HFF-Myc (cell line): ENCODE measurements at regions not wholly inside any gene's neighbourhood (a gene's known extent, or its start where the extent isn't known, plus 50 kb on each side); places are given as distances from the start of the nearest gene placed in this dataset.

Experiments
- DNase-seq: peaks from one replicate; pipeline ENCODE4 v3.0.0-alpha.2; 2011; ENCODE audit warnings: low read depth; ENCODE audit errors: extremely low read depth
- H3K4me3 ChIP-seq: replicated peaks from 2 replicates; pipeline ENCODE4 v1.5.1; 2011; ENCODE audit warnings: low read depth, mild to moderate bottlenecking, control low read depth, low read length
- TF ChIP-seq, protein P1 (sequence below): IDR thresholded peaks from 2 replicates; pipeline ENCODE4 v1.5.1; 2012; ENCODE audit warnings: mild to moderate bottlenecking, low read depth, low read length, control low read depth; ENCODE audit errors: missing control alignments

DNA sequence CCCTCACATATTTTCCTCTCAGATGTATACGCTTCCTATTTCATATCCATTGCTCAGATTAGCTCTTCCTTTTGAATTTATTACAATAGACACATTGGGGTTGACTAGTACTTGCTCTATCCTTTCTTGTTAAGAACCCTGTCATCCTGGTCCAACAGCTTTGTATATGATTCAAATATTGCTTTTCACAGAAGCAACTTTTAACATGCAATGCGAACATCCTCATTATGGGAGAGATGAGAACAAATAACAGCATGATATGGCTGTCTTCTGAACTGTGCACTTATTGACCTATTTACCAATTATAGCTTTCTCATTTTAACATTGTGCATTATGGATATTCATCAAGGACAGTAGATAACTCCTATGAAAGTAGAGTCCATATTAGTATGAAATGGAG is 510.8 kb downstream of the PTPRC start:
- DNase-seq, result no peak

DNA sequence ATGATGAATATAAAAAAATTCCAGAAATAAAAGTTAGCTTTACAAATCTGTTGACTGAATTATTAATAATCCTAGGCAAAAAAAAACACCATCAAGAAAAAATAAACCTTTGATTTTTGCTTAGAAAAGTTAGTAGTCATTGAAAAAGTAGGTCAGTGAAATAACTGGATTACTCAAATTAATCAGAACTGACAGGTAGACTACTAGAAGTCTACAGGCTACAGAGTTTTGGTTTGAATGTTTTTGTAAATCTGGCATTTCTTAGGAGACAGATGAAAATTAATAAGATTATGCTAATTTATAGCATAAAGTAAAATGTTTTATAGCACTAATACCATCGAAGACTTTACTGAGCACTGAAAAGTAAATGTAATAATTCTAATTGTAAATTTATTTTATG is 511.9 kb downstream of the PTPRC start:
- H3K4me3 ChIP-seq, result no peak overlapping the region
- TF ChIP-seq, protein P1, sequence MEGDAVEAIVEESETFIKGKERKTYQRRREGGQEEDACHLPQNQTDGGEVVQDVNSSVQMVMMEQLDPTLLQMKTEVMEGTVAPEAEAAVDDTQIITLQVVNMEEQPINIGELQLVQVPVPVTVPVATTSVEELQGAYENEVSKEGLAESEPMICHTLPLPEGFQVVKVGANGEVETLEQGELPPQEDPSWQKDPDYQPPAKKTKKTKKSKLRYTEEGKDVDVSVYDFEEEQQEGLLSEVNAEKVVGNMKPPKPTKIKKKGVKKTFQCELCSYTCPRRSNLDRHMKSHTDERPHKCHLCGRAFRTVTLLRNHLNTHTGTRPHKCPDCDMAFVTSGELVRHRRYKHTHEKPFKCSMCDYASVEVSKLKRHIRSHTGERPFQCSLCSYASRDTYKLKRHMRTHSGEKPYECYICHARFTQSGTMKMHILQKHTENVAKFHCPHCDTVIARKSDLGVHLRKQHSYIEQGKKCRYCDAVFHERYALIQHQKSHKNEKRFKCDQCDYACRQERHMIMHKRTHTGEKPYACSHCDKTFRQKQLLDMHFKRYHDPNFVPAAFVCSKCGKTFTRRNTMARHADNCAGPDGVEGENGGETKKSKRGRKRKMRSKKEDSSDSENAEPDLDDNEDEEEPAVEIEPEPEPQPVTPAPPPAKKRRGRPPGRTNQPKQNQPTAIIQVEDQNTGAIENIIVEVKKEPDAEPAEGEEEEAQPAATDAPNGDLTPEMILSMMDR, result no peak
- DNase-seq, result no peak

More for the DNA sequence above, 510.8 kb downstream of the PTPRC start:
- TF ChIP-seq, protein P1, result no peak
- H3K4me3 ChIP-seq, result no peak overlapping the region

DNA sequence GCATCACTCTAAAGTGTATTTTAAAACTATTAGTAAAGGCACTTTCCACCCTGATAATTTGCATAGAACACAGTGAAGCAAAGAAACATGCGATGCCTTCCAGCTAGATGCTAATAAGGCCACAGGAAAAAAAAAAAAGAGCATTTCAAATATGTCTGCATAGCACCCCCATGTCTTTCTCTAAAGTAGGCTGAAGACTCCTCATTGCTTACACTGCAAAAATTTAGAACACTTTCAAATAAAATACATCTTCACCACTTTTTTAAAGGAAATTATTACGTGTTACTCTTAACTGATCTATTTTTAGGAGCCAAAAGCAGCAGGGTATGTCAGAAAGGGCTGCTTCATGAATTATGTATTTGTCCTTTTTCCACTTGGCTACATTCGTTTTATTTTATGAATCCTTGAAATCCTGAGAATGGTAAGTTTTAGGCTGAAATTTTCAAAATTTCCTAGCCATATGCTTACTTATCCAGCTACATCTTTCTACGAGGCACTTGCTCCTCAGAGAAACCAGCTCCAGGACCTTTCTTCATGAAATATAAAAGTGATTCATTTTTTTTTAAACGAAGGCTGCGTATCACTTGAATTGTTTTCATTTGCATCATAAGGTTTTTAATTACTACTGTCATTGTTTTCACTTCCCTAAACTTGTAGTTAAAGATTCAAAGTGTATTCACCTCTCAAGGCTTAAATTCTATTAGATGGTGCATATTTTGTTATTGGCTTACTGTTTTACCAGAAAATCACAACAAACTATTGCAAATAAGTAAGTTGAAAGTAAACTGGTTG is 513.0 kb downstream of the PTPRC start:
- no peak for DNase-seq
- TF ChIP-seq, protein P1, result no peak
- no peak overlapping the region for H3K4me3 ChIP-seq

DNA sequence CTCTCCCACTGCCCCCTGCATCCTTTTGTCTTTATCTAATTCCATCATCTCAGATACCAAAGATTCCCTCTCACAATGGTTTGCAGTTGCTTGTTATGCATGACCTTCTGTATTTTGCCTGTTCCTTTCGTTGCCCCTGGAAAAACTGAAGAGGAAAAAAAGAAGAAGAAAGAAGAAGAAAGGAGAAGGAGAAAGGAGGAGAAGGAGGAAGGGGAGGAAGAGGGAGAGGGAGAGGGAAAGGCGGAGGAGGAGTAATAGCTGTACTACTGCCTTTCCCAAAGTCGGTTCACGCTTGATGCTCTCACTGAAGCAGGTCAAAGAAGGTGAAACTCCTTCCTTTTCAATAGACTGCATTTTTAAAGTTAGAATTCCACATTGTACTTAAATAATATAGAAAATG is 513.8 kb downstream of the PTPRC start:
- H3K4me3 ChIP-seq, result no peak overlapping the region
- no peak for DNase-seq
- TF ChIP-seq, protein P1, result no peak

DNA sequence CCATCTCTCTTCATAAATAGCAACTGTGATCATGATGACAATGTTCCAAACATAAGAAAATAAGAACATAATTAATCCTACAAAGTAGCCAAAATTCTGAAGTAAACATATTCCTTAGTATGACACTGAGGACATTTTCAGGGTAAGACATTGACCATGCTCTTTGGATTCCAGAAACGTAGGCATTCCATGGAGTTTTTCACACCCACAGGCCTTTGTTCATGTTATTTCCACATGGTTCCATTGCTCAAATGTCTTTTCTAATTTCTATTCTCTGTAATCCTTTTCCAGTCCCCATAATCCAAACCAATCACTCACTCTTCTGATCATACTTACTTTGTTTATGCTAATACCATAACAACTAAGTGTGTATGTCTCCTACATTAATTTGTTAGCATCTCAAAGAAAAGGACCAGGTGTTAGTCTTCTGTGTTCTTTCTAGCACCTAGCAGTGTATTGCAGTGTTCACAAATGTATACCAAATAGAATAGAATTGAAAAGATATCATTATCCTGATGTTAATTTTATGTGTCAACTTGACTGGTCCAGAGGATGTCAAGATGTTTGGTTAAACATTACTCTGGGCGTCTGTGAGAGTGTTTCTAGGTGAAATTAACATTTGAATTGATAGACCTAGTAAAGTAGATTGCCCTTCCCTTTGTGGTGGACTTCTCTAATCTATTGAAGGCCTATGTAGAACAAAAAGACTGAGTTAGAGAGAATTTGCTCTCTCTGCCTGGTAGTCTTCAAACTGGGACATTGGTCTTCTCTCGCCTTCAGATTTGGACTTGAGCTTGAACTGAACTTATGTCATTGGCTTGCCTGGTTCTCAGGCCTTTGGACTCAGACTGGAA is 516.6 kb downstream of the PTPRC start:
- DNase-seq, result no peak
- no peak overlapping the region for H3K4me3 ChIP-seq
- TF ChIP-seq, protein P1, result no peak

DNA sequence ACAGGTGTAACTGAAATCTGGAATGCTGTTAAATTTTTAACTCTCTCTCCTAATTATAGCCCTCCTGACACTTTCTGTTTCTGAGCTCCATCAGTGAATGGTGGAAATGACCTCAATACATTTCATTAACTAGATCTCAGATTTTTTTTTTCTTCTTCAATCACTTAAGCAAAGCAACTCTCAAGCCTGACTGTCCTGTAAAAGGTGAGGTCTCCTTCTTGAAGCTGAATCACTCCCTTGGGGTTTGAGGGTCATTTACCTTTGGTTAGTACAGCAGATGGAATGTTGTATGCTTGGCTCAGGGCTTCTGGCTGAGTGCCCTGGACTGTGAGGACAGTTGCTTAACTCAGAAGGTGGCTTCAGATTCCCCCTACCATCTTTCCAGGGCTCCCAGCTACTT is 518.7 kb downstream of the PTPRC start:
- TF ChIP-seq, protein P1, result no peak
- DNase-seq, result no peak
- no peak overlapping the region for H3K4me3 ChIP-seq
